ENCODE measurements at regions not wholly inside any gene's neighbourhood (a gene's known extent, or its start where the extent isn't known, plus 50 kb on each side); places are given as distances from the start of the nearest gene placed in this dataset.
"Not testable (repeated sequence)": the region's sequence is repeated elsewhere in the genome, so short reads cannot be mapped to it uniquely, and the experiment has no call there.

GRCh38 chr22:22697377-22698117 lies 53.1 kb downstream of the GGTLC2 start:
- no peak for DNase-seq (ENCODE audit: low read depth)

DNA sequence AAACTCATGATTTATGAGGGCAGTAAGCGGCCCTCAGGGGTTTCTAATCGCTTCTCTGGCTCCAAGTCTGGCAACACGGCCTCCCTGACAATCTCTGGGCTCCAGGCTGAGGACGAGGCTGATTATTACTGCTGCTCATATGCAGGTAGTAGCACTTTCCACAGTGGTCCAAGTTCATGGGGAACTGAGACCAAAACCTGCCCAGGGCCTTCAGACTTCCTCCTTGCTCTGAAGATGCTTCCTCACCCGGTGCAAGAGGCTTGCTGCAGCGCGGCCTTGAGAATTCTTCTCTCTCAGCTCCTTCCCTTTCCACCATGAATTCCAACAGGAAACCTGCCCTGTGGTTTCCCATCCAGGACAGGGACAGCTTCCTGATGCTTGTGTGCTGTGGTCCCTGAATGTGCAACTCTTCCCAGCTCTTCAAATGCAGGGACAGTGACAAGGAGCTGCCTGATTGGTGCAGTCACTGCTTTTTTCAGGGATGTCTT lies 53.9 kb downstream of the GGTLC2 start:
- DNase-seq (ENCODE audit: low read depth) = no peak

- no peak for DNase-seq (ENCODE audit: low read depth)
Observed at GRCh38 chr22:22700631-22701030, 56.2 kb downstream of the GGTLC2 start.

- DNase-seq (ENCODE audit: low read depth) = not testable (repeated sequence)
Observed at GRCh38 chr22:22701557-22701956, 57.1 kb downstream of the GGTLC2 start.

GRCh38 chr22:22702237-22703202 lies 58.1 kb downstream of the GGTLC2 start:
- DNase-seq (ENCODE audit: low read depth) = no peak

- DNase-seq (ENCODE audit: low read depth) = no peak
Observed at GRCh38 chr22:22703203-22703570, 58.8 kb downstream of the GGTLC2 start.

DNA sequence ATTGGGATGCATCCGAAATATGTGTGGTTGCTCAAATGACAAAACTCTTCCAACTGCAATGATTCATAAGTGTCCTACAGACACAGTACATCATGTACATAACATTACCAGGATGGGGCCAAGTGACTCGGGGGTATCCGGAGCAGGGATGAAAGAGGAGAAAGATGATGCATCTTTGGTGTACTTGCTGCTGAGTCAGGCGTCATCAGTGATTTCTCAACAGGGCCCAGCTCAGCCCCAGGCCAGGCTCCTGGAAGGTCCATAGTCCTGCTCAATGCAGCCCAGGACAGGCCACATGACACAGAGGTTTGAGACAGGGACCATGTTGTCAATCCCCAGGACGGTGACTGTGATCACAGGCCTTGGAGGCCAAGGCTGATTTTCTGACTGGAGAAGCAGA lies 59.3 kb downstream of the GGTLC2 start:
- DNase-seq (ENCODE audit: low read depth) = no peak

DNA sequence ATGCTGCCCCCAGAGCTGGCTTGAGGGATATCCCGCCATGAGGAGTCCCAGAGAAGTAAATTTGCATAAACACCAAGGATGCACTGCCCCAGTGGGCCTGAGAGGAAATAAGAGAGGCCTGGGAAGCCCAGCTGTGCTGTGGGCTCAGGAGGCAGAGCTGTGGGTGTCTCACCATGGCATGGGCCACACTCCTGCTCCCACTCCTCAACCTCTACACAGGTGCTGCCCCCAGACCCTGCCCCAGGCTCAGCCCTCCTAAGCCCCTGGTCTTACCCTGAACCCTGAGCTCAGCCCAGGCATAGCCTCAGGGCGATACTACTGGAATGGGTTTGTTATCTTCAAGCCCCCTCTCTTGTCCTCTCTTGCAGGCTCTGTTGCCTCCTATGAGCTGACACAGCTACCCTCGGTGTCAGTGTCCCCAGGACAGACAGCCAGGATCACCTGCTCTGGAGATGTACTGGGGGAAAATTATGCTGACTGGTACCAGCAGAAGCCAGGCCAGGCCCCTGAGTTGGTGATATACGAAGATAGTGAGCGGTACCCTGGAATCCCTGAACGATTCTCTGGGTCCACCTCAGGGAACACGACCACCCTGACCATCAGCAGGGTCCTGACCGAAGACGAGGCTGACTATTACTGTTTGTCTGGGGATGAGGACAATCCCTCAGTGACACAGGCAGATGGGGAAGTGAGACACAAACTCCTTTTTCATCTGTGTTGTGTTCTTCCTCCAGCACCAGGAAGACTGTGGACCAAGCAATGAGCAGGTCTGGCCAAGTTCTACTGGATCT lies 59.9 kb downstream of the GGTLC2 start:
- no peak for DNase-seq (ENCODE audit: low read depth)

- no peak for DNase-seq (ENCODE audit: low read depth)
Observed at GRCh38 chr22:22705328-22706100, 61.1 kb downstream of the GGTLC2 start.

DNA sequence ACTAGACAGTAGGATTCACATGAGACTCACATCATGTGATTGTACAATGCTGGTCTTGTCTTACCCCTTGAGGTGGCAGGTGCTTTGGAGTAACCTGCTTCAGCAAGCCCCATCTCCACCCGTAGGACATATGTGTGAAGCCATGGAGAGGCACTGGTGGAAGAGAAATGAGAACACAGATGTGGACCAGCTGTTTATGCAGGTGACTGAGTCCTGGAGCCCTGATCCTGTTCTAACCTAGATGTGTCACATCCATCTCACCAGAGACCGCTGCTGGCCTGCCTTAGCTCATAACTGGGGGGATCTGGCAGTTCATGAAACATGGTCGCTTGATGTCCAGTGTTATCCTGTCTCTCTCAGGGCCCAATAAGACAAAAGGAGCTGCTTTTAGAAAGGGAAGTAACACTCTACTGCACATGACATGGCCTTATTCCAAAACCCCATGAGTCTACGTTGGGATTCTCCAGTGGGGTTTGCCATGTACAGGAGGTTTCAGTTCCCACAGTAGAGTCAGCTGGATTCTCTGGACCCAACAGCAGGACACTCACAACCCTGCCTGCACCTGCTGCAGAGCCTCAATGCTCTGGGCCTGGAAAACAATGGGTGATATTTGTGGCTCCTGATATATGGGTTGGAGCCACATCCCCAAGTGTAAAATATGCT lies 62.0 kb downstream of the GGTLC2 start:
- DNase-seq (ENCODE audit: low read depth) = no peak

- DNase-seq (ENCODE audit: low read depth) = no peak
Observed at GRCh38 chr22:22709719-22710445, 65.5 kb downstream of the GGTLC2 start.

DNA sequence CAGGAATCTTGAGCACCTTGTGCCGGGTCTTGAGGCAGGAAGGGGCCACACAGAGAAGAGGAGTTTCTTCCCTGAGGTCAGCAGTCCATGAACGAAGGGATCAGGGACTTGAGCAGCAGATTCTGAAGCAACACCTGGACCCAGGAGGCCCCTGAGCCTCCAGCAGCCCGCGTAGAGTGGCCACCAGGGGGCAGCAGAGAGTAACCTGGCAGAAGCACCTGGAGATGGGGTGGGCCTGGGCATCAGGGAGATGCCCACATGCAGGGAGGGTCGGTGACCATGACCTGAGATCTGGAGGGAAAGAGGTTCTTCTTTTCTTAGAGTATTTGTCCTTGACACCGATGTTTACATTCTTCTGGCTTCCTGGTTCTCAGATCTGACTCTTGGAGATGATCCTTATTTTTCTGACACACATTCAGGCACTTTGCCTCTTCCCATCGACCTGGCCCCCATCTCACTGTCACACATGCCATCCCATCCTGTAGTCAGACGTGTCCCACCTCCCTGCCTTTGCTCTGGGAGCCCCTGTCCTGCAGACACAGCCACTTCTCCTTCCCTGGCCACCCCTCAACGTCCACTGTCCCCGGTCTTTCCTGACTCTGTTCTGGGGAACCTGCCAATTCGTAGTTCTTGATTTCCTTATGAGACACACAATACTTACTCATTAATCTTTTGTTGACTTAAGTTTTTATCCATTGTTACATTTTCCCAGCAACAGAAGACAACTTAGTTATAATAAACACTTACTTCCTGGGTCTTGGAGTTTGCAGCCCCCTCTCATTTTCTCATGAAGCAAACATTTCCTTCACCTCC lies 66.5 kb downstream of the GGTLC2 start:
- peak; percentile 80 for DNase-seq (ENCODE audit: low read depth)

DNA sequence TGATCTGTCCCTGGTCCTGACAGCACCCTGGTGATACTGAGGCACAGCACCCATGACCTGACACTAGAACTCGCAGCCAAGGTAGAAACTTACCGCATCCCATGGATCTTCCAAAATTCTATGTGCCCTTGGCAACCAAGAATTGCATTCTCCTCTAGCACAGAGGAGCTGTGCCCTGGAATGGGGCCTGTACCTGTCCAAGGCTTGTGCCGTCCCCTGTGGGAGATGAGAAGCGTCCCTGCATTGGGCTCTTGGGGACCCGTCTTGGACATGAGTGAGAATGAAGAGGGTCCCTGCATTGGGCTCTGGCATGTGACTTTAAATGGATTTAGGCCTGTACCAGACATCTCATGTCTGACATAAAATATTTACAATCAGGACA lies 67.1 kb downstream of the GGTLC2 start:
- DNase-seq (ENCODE audit: low read depth) = no peak

DNA sequence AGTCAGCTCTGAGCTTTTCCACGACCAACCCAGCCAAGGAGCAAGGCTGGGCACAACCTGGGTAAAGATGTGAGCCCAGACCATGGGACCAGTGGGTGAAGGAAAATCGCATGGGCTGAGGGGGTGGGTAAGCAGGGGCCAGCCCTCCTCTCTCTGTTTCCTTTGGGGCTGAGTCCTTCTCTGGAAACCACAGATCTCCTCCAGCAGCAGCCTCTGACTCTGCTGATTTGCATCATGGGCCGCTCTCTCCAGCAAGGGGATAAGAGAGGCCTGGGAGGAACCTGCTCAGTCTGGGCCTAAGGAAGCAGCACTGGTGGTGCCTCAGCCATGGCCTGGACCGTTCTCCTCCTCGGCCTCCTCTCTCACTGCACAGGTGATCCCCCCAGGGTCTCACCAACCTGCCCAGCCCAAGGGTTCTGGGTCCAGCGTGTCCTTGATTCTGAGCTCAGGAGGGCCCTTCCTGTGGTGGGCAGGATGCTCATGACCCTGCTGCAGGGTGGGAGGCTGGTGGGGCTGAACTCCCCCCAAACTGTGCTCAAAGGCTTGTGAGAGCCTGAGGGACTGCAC lies 67.8 kb downstream of the GGTLC2 start:
- no peak for DNase-seq (ENCODE audit: low read depth)

DNA sequence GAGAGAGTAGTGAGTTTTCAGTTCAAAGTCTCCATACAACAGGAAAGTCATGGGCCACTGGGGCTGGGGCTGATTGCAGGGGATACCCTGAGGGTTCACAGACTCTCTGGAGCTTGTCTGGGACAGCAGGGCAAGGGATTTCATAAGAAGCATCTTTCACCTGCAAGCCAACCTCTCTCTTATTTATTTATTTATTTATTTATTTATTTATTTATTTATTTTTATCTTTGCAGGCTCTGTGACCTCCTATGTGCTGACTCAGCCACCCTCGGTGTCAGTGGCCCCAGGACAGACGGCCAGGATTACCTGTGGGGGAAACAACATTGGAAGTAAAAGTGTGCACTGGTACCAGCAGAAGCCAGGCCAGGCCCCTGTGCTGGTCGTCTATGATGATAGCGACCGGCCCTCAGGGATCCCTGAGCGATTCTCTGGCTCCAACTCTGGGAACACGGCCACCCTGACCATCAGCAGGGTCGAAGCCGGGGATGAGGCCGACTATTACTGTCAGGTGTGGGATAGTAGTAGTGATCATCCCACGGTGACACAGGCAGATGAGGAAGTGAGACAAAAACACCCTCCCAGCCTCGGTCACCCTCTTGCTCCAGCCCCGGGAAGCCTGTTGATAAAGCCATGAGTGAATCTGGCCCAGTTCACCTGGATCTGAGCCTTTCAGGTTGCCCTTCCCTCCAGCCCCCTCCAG lies 68.4 kb downstream of the GGTLC2 start:
- no peak for DNase-seq (ENCODE audit: low read depth)

DNA sequence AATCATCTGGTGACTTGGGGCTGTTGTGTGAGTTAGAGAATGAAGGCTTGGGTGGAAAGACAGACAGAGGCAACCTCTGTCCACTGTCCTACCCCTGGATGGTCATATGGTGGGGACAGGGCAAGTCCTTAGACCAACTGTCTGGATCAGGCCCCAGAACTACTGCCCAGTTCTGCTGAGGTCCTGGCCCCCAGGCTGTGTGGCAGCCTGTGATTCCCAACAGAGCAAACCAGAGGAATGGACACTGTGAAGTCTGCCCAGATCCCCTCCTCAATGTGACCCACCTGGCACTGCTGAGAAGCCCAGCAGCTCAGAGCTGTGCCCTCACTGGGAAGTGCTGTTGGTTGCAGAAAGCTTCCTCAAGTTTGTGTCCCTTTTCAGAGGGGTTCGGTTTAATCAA lies 69.0 kb downstream of the GGTLC2 start:
- DNase-seq (ENCODE audit: low read depth) = no peak

GRCh38 chr22:22714600-22715335 lies 70.4 kb downstream of the GGTLC2 start:
- DNase-seq (ENCODE audit: low read depth) = no peak

All from stimulated activated CD8-positive, alpha-beta memory T cell treated with anti-CD3 and anti-CD28 coated beads, Interleukin-15, amount 100 ng/mL, for 24 hours (primary cell).